HL-60 (cell line): ENCODE measurements at regions not wholly inside any gene's neighbourhood (a gene's known extent, or its start where the extent isn't known, plus 50 kb on each side); places are given as distances from the start of the nearest gene placed in this dataset.

Experiments
- DNase-seq, 2 experiments: peaks; one replicate each; pipeline ENCODE4 v3.0.0-alpha.2; 2010 to 2020; ENCODE audit warnings: low read depth in 1 of 2, low spot score in 1 of 2
- H3K27ac ChIP-seq: fragments of 250-450 bp; sonication (Bioruptor Pico); replicated peaks from 2 replicates; pipeline ENCODE4 v1.5.1; 2020; ENCODE audit warnings: mild to moderate bottlenecking, moderate library complexity
- H3K27me3 ChIP-seq: fragments of 250-450 bp; sonication (Bioruptor Pico); 2 replicates; pipeline ENCODE4 v1.5.1; 2021; ENCODE audit warnings: mild to moderate bottlenecking, moderate library complexity; ENCODE audit not compliant: insufficient read depth, poor library complexity, severe bottlenecking
- H3K4me3 ChIP-seq: replicated peaks from 2 replicates; pipeline ENCODE4 v1.5.1; 2011; ENCODE audit warnings: mild to moderate bottlenecking, control low read depth, low read length; ENCODE audit not compliant: insufficient read depth
- GABPA ChIP-seq: IDR thresholded peaks from 2 replicates; pipeline ENCODE4 v1.6.1; 2012; ENCODE audit warnings: low read depth
- POLR2AphosphoS5 ChIP-seq: IDR thresholded peaks from 2 replicates; pipeline ENCODE4 v1.6.1; 2012; ENCODE audit warnings: low read depth
- SPI1 ChIP-seq: IDR thresholded peaks from 2 replicates; pipeline ENCODE4 v1.6.1; 2012; ENCODE audit warnings: low read depth, mild to moderate bottlenecking, borderline replicate concordance
- TF ChIP-seq, protein P1 (sequence below): IDR thresholded peaks from one replicate; pipeline ENCODE4 v1.5.1; 2011; ENCODE audit warnings: low read length, control low read depth, inconsistent platforms; ENCODE audit not compliant: insufficient read depth
- TF ChIP-seq, protein P2 (sequence below): IDR thresholded peaks from 2 replicates; pipeline ENCODE4 v1.6.1; 2012; ENCODE audit warnings: low read depth; ENCODE audit not compliant: insufficient replicate concordance

DNA sequence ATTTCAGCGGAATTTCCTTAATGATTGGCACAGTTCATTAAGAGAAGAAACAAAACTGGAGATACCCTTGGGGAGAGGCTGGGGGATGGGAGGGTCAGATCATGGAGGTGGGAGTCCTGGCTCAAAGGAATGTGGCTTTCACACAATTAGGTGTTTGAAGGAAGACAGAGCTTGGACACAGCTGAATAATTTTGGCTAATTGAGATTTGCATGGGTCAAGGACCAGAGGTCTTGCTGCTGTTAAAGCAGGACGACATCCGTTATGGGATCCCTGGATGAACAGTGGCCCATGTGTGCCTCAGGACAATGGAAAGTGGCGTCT lies 160.3 kb downstream of the HS3ST3B1 start:
- no peak for DNase-seq
- Histone ChIP-seq H3K27me3 (no peaks in the 10 kb centered on the region), H3K4me3 (no peak overlapping the region), H3K27ac (no peak overlapping the region)
- TF ChIP-seq POLR2AphosphoS5 = no peak
- no peak for TF ChIP-seq GABPA
- TF ChIP-seq SPI1 = no peak
- TF ChIP-seq, protein P1, sequence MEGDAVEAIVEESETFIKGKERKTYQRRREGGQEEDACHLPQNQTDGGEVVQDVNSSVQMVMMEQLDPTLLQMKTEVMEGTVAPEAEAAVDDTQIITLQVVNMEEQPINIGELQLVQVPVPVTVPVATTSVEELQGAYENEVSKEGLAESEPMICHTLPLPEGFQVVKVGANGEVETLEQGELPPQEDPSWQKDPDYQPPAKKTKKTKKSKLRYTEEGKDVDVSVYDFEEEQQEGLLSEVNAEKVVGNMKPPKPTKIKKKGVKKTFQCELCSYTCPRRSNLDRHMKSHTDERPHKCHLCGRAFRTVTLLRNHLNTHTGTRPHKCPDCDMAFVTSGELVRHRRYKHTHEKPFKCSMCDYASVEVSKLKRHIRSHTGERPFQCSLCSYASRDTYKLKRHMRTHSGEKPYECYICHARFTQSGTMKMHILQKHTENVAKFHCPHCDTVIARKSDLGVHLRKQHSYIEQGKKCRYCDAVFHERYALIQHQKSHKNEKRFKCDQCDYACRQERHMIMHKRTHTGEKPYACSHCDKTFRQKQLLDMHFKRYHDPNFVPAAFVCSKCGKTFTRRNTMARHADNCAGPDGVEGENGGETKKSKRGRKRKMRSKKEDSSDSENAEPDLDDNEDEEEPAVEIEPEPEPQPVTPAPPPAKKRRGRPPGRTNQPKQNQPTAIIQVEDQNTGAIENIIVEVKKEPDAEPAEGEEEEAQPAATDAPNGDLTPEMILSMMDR = no peak
- TF ChIP-seq, protein P2, sequence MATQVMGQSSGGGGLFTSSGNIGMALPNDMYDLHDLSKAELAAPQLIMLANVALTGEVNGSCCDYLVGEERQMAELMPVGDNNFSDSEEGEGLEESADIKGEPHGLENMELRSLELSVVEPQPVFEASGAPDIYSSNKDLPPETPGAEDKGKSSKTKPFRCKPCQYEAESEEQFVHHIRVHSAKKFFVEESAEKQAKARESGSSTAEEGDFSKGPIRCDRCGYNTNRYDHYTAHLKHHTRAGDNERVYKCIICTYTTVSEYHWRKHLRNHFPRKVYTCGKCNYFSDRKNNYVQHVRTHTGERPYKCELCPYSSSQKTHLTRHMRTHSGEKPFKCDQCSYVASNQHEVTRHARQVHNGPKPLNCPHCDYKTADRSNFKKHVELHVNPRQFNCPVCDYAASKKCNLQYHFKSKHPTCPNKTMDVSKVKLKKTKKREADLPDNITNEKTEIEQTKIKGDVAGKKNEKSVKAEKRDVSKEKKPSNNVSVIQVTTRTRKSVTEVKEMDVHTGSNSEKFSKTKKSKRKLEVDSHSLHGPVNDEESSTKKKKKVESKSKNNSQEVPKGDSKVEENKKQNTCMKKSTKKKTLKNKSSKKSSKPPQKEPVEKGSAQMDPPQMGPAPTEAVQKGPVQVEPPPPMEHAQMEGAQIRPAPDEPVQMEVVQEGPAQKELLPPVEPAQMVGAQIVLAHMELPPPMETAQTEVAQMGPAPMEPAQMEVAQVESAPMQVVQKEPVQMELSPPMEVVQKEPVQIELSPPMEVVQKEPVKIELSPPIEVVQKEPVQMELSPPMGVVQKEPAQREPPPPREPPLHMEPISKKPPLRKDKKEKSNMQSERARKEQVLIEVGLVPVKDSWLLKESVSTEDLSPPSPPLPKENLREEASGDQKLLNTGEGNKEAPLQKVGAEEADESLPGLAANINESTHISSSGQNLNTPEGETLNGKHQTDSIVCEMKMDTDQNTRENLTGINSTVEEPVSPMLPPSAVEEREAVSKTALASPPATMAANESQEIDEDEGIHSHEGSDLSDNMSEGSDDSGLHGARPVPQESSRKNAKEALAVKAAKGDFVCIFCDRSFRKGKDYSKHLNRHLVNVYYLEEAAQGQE = no peak

DNA sequence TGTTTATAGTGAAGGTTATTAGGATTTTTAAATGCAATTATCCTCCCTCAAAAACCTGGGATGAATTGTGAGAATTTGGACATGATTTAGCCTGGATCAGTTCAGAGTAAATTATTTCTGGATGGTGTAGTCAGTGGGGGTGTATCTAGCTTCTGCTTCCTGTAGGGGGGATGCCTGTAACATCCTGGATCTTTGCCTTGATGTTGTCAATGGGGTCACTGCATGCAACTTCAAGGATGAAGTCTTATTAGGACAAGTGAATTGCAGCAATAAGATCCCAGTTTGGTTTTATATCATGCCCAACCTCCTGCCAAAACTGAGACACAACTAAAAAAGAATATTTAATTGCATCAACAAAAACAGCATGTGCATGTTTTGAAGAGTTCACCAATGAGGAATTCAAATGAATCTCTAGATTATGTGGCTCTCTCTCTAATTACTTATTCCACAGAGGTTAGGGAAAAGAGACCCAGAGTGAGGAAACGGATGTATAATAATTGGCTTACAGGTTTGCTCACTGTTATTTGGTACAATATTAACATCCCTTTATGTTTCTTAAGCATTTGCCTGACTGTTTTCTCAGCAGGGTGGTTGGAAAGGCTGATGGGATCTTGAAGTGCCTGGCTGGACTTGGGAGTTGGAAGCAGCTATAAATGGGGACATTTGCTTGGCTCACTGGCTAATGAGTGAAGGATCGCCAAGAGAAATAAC lies 159.8 kb downstream of the HS3ST3B1 start:
- TF ChIP-seq, protein P2 = no peak
- TF ChIP-seq, protein P1 = no peak
- no peak for TF ChIP-seq GABPA
- no peak overlapping the region for H3K27ac ChIP-seq
- H3K27me3 ChIP-seq = no peaks in the 10 kb centered on the region
- H3K4me3 ChIP-seq = no peak overlapping the region
- no peak for DNase-seq

DNA sequence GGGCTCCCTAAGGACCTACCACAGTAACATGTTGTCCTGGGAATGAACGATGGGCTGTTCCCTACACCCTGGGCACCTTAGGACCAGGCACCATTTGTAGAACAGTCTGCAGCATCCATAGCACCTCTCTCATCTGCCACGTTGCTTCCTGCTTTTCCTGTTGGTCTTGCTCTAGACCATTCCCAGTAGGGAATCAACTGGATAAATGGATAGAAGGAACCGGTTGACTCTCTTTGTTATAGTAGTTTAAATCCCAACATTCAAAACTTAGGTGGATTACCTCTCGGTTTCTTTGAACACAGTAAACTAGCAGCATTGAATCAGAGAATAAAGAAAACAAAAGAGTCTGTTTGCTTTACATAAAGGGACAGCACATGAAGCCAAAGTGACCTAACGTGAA lies 159.1 kb downstream of the HS3ST3B1 start:
- TF ChIP-seq GABPA = no peak
- TF ChIP-seq SPI1 = no peak
- H3K27me3 ChIP-seq = no peaks in the 10 kb centered on the region
- no peak overlapping the region for H3K27ac ChIP-seq
- no peak overlapping the region for H3K4me3 ChIP-seq
- DNase-seq = no peak

DNA sequence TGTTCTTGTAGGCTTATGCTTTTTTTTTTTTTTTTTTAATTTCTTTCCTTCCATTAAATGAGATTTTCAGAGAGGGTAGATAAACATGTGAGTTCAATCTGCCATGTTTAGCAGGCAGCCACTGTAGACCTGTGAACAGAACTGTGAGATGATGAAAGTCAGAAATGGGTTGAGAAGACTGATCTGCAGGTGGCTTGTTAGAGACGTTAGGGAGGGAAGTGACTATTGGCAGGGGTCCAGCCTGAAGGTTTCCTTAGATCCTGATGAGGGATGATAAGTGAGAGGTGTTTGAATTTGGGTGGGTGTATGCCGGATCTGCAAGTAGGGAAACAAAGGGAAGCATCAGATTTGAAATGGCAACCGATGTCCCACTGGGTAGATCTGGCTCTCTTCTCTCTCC lies 157.8 kb downstream of the HS3ST3B1 start:
- Histone ChIP-seq H3K27me3 (no peaks in the 10 kb centered on the region), H3K27ac (no peak overlapping the region), H3K4me3 (no peak overlapping the region)
- TF ChIP-seq SPI1 (no peak), POLR2AphosphoS5 (no peak)
- TF ChIP-seq, protein P2 = no peak
- peak in 1 of 2 experiments; percentile 7 for DNase-seq
